H1 (cell line): ENCODE measurements at regions not wholly inside any gene's neighbourhood (a gene's known extent, or its start where the extent isn't known, plus 50 kb on each side); places are given as distances from the start of the nearest gene placed in this dataset.

Experiments used
- EP300 ChIP-seq, 2 experiments: IDR thresholded peaks; 1 replicate in 1 of 2; 2 replicates in 1 of 2; pipeline ENCODE4 v1.6.1; 2011 to 2012; ENCODE audit warnings: low read depth in 2 of 2, low read length in 2 of 2, mild to moderate bottlenecking in 2 of 2, borderline replicate concordance in 1 of 2, inconsistent platforms in 1 of 2, moderate library complexity in 1 of 2
- YY1 ChIP-seq: IDR thresholded peaks from 2 replicates; pipeline ENCODE4 v1.6.1; 2011; ENCODE audit warnings: low read depth, mild to moderate bottlenecking, low read length
- ZNF274 ChIP-seq: IDR thresholded peaks from 2 replicates; pipeline ENCODE4 v1.7.0; 2012; ENCODE audit warnings: low read length, borderline replicate concordance; ENCODE audit errors: extremely low read depth
- TF ChIP-seq, protein P1 (sequence below), 3 experiments: IDR thresholded peaks; 1 replicate in 2 of 3; 2 replicates in 1 of 3; pipeline versions ENCODE4 v1.5.1 to v1.6.1; 2011; ENCODE audit warnings: low read length in 3 of 3, mild to moderate bottlenecking in 3 of 3, inconsistent platforms in 2 of 3, low read depth in 1 of 3, moderate library complexity in 1 of 3; ENCODE audit not compliant: insufficient read depth in 1 of 3; ENCODE audit errors: control extremely low read depth in 1 of 3

DNA sequence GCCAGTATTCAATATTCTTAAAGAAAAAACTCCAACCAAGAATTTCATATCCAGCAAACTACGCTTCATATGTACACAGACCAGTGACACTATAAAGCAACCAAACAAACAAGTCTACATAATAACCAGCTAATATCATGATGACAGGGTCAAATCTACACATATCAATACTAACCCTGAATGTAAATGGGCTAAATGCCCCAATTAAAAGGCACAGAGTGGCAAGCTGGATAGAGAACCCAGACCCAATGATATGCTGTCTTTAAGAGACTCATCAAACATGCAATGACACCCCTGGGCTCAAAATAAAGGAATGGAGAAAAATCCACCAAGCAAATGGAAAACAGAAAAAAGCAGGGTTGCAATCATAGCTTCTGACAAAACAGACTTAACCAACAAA lies 218.1 kb upstream of the NFE2L3 start:
- TF ChIP-seq, protein P1, sequence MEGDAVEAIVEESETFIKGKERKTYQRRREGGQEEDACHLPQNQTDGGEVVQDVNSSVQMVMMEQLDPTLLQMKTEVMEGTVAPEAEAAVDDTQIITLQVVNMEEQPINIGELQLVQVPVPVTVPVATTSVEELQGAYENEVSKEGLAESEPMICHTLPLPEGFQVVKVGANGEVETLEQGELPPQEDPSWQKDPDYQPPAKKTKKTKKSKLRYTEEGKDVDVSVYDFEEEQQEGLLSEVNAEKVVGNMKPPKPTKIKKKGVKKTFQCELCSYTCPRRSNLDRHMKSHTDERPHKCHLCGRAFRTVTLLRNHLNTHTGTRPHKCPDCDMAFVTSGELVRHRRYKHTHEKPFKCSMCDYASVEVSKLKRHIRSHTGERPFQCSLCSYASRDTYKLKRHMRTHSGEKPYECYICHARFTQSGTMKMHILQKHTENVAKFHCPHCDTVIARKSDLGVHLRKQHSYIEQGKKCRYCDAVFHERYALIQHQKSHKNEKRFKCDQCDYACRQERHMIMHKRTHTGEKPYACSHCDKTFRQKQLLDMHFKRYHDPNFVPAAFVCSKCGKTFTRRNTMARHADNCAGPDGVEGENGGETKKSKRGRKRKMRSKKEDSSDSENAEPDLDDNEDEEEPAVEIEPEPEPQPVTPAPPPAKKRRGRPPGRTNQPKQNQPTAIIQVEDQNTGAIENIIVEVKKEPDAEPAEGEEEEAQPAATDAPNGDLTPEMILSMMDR (IDR thresholded peaks at IDR 0.05; ENCODE audit: control extremely low read depth in 1 of 3, insufficient read depth in 1 of 3, low read depth in 1 of 3, low read length in 3 of 3): no peak
- TF ChIP-seq ZNF274 (no peak), YY1 (no peak), EP300 (IDR thresholded peaks at IDR 0.05; ENCODE audit: borderline replicate concordance in 1 of 2, low read depth in 2 of 2, low read length in 2 of 2) (no peak)
